Left ventricle myocardium superior (tissue), 1 donor: ENCODE measurements at regions not wholly inside any gene's neighbourhood (a gene's known extent, or its start where the extent isn't known, plus 50 kb on each side); places are given as distances from the start of the nearest gene placed in this dataset.

Source experiments
- ATAC-seq: fragments of 200-7000 bp; cut with Tn5 transposase; one replicate; pipeline ENCODE4 v1.9.1; 2020; ENCODE audit warnings: mild to moderate bottlenecking, moderate library complexity
- DNase-seq: peaks from one replicate; pipeline ENCODE4 v3.0.0-alpha.2; 2020
- intact Hi-C: fragments of 100-400 bp; cut with micrococcal nuclease; formaldehyde crosslinking; loops from one replicate; pipeline ENCODE4 v1.11.0; 2022
- donor health status: DM: no; HTN: yes; CAD: no; lungs with severe emphysema.

- intact Hi-C loops = no loop called here
- ATAC-seq (no peak), DNase-seq (no peak)
These were observed 279.0 kb downstream of the GRIN2B start for GRCh38 chr12:13702381-13702780.

GRCh38 chr12:13701502-13701901 is 279.9 kb downstream of the GRIN2B start:
- no peak for ATAC-seq
- intact Hi-C loops = no loop called here
- DNase-seq = no peak

GRCh38 chr12:13697973-13698372 is 283.4 kb downstream of the GRIN2B start:
- ATAC-seq = no peak
- DNase-seq = no peak
- intact Hi-C loops = no loop called here

- ATAC-seq (no peak), DNase-seq (no peak)
- intact Hi-C loops = no loop called here
These were observed 285.6 kb downstream of the GRIN2B start for GRCh38 chr12:13695781-13696180.

- intact Hi-C loops = no loop called here
- DNase-seq (no peak), ATAC-seq (no peak)
These were observed 289.1 kb downstream of the GRIN2B start for GRCh38 chr12:13692332-13692731.

- DNase-seq (no peak), ATAC-seq (no peak)
- intact Hi-C loops = no loop called here
These were observed 289.8 kb downstream of the GRIN2B start for GRCh38 chr12:13691598-13691997.

GRCh38 chr12:13687633-13688032 is 293.8 kb downstream of the GRIN2B start:
- ATAC-seq (no peak), DNase-seq (no peak)
- intact Hi-C loops = no loop called here

- ATAC-seq (no peak), DNase-seq (no peak)
- intact Hi-C loops = no loop called here
These were observed 295.1 kb downstream of the GRIN2B start for GRCh38 chr12:13686260-13686659.

GRCh38 chr12:13680916-13681315 is 300.5 kb downstream of the GRIN2B start:
- intact Hi-C loops = no loop called here
- DNase-seq = no peak
- no peak for ATAC-seq

- intact Hi-C loops = no loop called here
- ATAC-seq (no peak), DNase-seq (no peak)
These were observed 304.5 kb downstream of the GRIN2B start for GRCh38 chr12:13676880-13677279.

- DNase-seq (no peak), ATAC-seq (no peak)
- intact Hi-C loops = no loop called here
These were observed 311.0 kb downstream of the GRIN2B start for GRCh38 chr12:13670285-13670866.

GRCh38 chr12:13668880-13669279 is 312.5 kb downstream of the GRIN2B start:
- intact Hi-C loops = no loop called here
- no peak for DNase-seq
- no peak for ATAC-seq

- DNase-seq (no peak), ATAC-seq (no peak)
- intact Hi-C loops = no loop called here
These were observed 314.6 kb downstream of the GRIN2B start for GRCh38 chr12:13666806-13667205.

- intact Hi-C loops = loop anchor here (5.0 kb wide), 1 partner anchor 299 kb away; no protein-coding TSS in a partner anchor
- DNase-seq = peak; percentile 29
These were observed 320.2 kb downstream of the GRIN2B start for GRCh38 chr12:13661005-13661887.

GRCh38 chr12:13654456-13654855 is 326.9 kb downstream of the GRIN2B start:
- ATAC-seq = no peak
- intact Hi-C loops = no loop called here
- DNase-seq = no peak

More at GRCh38 chr12:13661005-13661887, 320.2 kb downstream of the GRIN2B start:
- ATAC-seq = peak; percentile 75

GRCh38 chr12:13652105-13652504 is 329.3 kb downstream of the GRIN2B start:
- intact Hi-C loops = no loop called here
- no peak for DNase-seq
- ATAC-seq = no peak

GRCh38 chr12:13635709-13636108 is 345.7 kb downstream of the GRIN2B start:
- no peak for ATAC-seq
- no peak for DNase-seq
- intact Hi-C loops = no loop called here

- ATAC-seq = no peak
- intact Hi-C loops = no loop called here
- DNase-seq = no peak
These were observed 349.5 kb downstream of the GRIN2B start for GRCh38 chr12:13631873-13632272.

- intact Hi-C loops = no loop called here
- no peak for DNase-seq
- ATAC-seq = no peak
These were observed 351.0 kb downstream of the GRIN2B start for GRCh38 chr12:13630354-13630753.

- intact Hi-C loops = no loop called here
- no peak for DNase-seq
- no peak for ATAC-seq
These were observed 353.3 kb downstream of the GRIN2B start for GRCh38 chr12:13628067-13628466.

GRCh38 chr12:13627536-13627935 is 353.9 kb downstream of the GRIN2B start:
- ATAC-seq = no peak
- DNase-seq = no peak
- intact Hi-C loops = no loop called here
